ENCODE measurements at regions not wholly inside any gene's neighbourhood (a gene's known extent, or its start where the extent isn't known, plus 50 kb on each side); places are given as distances from the start of the nearest gene placed in this dataset.

DNA sequence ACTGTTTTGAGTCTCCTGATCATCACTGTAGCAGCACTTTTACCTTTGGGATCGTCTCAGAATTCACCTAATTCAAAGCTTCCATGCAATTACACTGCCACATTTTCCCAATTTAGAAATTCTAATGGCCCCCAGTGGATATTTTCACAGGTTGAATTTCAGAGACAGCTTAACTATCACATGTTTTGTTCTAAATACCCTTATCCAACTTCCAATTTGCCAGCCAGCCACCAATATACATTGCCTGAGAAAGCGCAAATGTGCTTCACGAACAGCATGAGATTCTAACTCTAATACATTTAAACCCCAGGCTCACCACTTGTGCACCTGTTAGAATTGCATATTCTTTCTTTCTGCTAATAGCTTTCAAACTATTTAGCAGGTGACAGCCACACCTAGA, 1160.9 kb upstream of the TMEM132C start:
- no peaks in the 10 kb centered on the region for H3K27me3 ChIP-seq (ENCODE audit: control insufficient read depth in 1 of 2, insufficient read depth in 2 of 2, low read length in 2 of 2)
- 89 to 96% methylated on average over 3 of the region's 3 CpGs for WGBS, 2 donors

DNA sequence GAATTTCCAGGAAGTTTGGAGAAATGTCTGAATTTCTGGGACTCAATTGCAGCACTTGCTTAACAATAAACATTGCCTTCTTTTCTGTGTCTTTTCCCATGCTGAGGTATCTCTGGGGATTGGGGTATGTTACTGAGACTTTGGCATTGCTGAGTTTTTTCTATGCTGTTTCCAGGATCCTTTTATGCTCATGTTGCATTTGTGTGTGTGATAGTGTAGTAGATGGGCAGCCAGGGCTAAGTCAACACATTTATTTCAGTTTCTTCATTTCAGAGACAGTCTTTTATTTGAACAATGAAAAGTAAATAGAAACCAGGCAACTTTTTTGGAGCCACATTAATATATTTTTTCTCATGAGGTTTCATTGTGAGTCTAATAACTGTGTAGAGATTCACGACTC, 1160.3 kb upstream of the TMEM132C start:
- Histone ChIP-seq H3K9me3 (ENCODE audit: control insufficient read depth in 2 of 2, insufficient read depth in 1 of 2, low read depth in 1 of 2, low read length in 1 of 2) (no peaks in the 10 kb centered on the region), H3K27ac (ENCODE audit: low read depth in 2 of 2, low read length in 1 of 2) (no peak overlapping the region), H3K27me3 (ENCODE audit: control insufficient read depth in 1 of 2, insufficient read depth in 2 of 2, low read length in 2 of 2) (no peaks in the 10 kb centered on the region), H3K36me3 (ENCODE audit: control insufficient read depth in 2 of 2, insufficient read depth in 2 of 2, low read length in 1 of 2) (no peaks in the 10 kb centered on the region), H3K4me1 (ENCODE audit: control insufficient read depth in 2 of 2, insufficient read depth in 2 of 2, low read length in 1 of 2) (no peaks in the 10 kb centered on the region), H3K4me3 (ENCODE audit: low read depth in 1 of 2, low read length in 2 of 2) (no peak overlapping the region)
- WGBS, 2 donors = 62 to 69% methylated on average over 1 of the region's 1 CpG

More for the DNA sequence above, 1160.9 kb upstream of the TMEM132C start:
- Histone ChIP-seq H3K9me3 (ENCODE audit: control insufficient read depth in 2 of 2, insufficient read depth in 1 of 2, low read depth in 1 of 2, low read length in 1 of 2) (no peaks in the 10 kb centered on the region), H3K4me3 (ENCODE audit: low read depth in 1 of 2, low read length in 2 of 2) (no peak overlapping the region), H3K4me1 (ENCODE audit: control insufficient read depth in 2 of 2, insufficient read depth in 2 of 2, low read length in 1 of 2) (no peaks in the 10 kb centered on the region), H3K36me3 (ENCODE audit: control insufficient read depth in 2 of 2, insufficient read depth in 2 of 2, low read length in 1 of 2) (no peaks in the 10 kb centered on the region), H3K27ac (ENCODE audit: low read depth in 2 of 2, low read length in 1 of 2) (no peak overlapping the region)

DNA sequence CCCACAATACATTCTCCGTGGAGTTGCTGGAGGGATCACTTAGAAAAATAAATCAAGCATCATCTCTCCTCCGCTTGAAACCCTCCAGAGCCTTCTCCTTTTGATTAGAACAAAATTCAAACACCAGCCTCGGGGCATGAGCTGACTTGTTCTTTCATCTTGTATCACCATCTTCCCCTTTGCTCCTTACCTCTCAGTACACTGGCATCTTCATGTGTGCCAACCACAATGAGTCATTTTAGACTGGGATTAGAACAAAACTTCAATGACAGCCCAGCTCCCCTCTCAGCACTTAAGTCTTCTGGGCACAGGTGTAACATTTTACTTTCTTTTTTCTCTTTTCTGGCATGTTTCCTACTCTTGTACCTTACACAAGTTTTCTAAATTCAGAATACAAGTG, 1159.2 kb upstream of the TMEM132C start:
- WGBS, 2 donors = 48 to 57% methylated on average over 3 of the region's 3 CpGs
- Histone ChIP-seq H3K9me3 (ENCODE audit: control insufficient read depth in 2 of 2, insufficient read depth in 1 of 2, low read depth in 1 of 2, low read length in 1 of 2) (no peaks in the 10 kb centered on the region), H3K36me3 (ENCODE audit: control insufficient read depth in 2 of 2, insufficient read depth in 2 of 2, low read length in 1 of 2) (no peaks in the 10 kb centered on the region), H3K4me1 (ENCODE audit: control insufficient read depth in 2 of 2, insufficient read depth in 2 of 2, low read length in 1 of 2) (no peaks in the 10 kb centered on the region), H3K27ac (ENCODE audit: low read depth in 2 of 2, low read length in 1 of 2) (no peak overlapping the region), H3K4me3 (ENCODE audit: low read depth in 1 of 2, low read length in 2 of 2) (no peak overlapping the region), H3K27me3 (ENCODE audit: control insufficient read depth in 1 of 2, insufficient read depth in 2 of 2, low read length in 2 of 2) (no peaks in the 10 kb centered on the region)

DNA sequence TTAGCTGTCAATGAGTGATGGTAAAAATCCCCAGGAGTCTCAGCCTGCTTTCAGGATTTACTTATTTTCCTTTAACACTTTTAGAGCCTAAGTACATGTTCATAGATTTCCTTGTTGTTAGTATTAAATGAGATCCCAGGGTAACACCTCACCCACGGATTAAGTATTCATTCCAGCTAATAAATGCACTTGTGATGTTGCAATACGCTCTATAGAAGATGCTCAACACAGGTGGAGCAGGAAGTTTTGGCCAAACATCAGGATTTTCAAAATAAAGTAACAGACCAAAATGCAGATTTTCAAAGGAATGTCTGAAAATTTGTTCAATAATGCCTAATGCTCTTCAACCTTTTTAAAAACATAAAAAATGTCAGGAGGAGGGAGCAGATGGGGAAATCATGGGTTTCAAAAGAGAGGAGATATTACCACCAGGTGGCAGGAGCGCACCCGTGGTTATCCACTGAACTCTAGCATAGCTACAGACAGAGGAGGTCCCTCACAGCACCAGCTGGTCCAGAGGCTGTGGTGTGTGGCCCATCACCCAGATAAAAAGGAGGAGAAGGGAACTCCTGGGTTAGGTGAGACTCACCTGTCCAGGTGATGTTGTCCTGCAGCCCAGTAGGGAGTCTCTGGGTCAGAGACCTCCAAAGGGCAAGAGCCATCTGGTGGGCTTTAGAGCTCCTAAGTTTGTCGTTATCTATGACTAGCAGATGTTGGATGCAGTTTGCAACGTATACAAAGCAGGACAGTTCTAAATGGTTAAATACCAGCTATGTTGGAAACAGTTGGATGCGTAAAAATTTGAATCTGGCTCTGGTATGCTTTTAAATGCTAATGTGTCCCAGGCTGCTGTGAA, 1158.4 kb upstream of the TMEM132C start:
- Histone ChIP-seq H3K36me3 (ENCODE audit: control insufficient read depth in 2 of 2, insufficient read depth in 2 of 2, low read length in 1 of 2) (no peaks in the 10 kb centered on the region), H3K27me3 (ENCODE audit: control insufficient read depth in 1 of 2, insufficient read depth in 2 of 2, low read length in 2 of 2) (no peaks in the 10 kb centered on the region), H3K27ac (ENCODE audit: low read depth in 2 of 2, low read length in 1 of 2) (no peak overlapping the region), H3K4me1 (ENCODE audit: control insufficient read depth in 2 of 2, insufficient read depth in 2 of 2, low read length in 1 of 2) (no peaks in the 10 kb centered on the region), H3K9me3 (ENCODE audit: control insufficient read depth in 2 of 2, insufficient read depth in 1 of 2, low read depth in 1 of 2, low read length in 1 of 2) (no peaks in the 10 kb centered on the region), H3K4me3 (ENCODE audit: low read depth in 1 of 2, low read length in 2 of 2) (no peak overlapping the region)
- 41 to 42% methylated on average over 7 of the region's 7 CpGs for WGBS, 2 donors

DNA sequence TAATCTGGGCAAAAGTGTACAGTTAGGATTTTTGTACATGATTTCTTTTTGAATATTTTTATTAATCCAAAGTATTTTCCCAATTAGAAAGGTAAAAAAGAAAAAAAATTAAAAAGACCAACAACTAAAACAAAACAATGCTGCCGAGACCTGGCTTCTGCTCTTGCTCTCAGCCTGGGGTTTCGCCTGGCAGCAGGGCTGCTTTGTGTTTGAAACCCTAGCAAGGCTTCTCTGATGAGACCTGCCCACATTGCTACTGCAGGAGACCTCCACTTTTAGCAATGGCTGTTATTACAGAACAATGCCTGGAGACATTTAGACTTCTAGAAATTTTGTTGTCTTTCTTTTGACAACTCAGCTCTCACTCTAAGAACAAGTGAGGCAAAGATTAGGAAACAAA, 1153.0 kb upstream of the TMEM132C start:
- WGBS, 2 donors = 56 to 72% methylated on average over 2 of the region's 2 CpGs

DNA sequence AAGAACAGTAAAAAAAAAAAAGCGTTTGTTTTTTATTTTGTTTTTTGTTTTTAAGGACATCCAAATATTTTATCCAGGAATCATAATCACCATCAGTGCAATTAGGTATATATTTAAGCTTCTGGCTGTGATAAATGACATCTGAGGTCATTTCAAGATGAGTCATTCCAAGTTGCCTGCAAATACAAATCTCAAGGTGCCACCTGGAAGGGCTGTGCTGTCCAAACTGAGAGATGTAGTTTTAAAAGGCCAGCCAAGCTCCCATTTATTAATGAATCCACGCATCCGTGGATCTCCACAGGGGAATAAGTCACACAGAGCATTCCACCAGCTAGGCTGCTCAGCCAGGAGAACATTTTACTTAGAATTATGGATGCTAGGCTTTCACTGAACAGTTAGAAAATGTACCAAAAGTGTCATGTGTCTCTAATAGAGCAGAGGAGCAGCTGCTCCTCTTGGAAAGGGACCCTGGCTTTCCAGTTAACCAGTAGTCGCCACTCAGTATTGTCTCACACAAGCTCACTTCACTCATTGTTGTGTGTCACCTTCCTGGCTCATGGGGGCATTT, 1151.4 kb upstream of the TMEM132C start:
- no peaks in the 10 kb centered on the region for H3K27me3 ChIP-seq (ENCODE audit: control insufficient read depth in 1 of 2, insufficient read depth in 2 of 2, low read length in 2 of 2)
- H3K27ac ChIP-seq (ENCODE audit: low read depth in 2 of 2, low read length in 1 of 2) = no peak overlapping the region
- H3K36me3 ChIP-seq (ENCODE audit: control insufficient read depth in 2 of 2, insufficient read depth in 2 of 2, low read length in 1 of 2) = no peaks in the 10 kb centered on the region
- H3K9me3 ChIP-seq (ENCODE audit: control insufficient read depth in 2 of 2, insufficient read depth in 1 of 2, low read depth in 1 of 2, low read length in 1 of 2) = no peaks in the 10 kb centered on the region
- WGBS, 2 donors = 58 to 65% methylated on average over 4 of the region's 4 CpGs
- H3K4me1 ChIP-seq (ENCODE audit: control insufficient read depth in 2 of 2, insufficient read depth in 2 of 2, low read length in 1 of 2) = no peaks in the 10 kb centered on the region
- no peak overlapping the region for H3K4me3 ChIP-seq (ENCODE audit: low read depth in 1 of 2, low read length in 2 of 2)

More for the DNA sequence above, 1153.0 kb upstream of the TMEM132C start:
- Histone ChIP-seq H3K27ac (ENCODE audit: low read depth in 2 of 2, low read length in 1 of 2) (no peak overlapping the region), H3K36me3 (ENCODE audit: control insufficient read depth in 2 of 2, insufficient read depth in 2 of 2, low read length in 1 of 2) (no peaks in the 10 kb centered on the region), H3K27me3 (ENCODE audit: control insufficient read depth in 1 of 2, insufficient read depth in 2 of 2, low read length in 2 of 2) (no peaks in the 10 kb centered on the region), H3K9me3 (ENCODE audit: control insufficient read depth in 2 of 2, insufficient read depth in 1 of 2, low read depth in 1 of 2, low read length in 1 of 2) (no peaks in the 10 kb centered on the region), H3K4me1 (ENCODE audit: control insufficient read depth in 2 of 2, insufficient read depth in 2 of 2, low read length in 1 of 2) (no peaks in the 10 kb centered on the region), H3K4me3 (ENCODE audit: low read depth in 1 of 2, low read length in 2 of 2) (no peak overlapping the region)

DNA sequence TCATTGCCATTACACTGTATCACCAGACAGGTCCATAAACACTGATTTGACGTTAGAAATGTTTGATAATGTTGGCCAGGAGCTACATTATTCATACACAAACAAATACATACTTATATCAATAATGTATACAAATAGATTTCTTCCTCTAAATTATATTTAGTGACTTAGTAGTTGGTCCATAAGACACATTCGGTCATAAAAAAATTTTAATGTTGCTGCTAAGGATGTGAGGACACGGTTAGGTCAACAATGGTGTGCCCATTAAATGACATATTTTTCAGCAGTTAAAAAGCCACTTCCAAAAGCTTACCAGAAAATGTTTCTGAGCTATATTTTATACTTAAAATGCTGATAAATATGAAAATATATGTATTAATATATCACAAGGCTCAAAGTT, 1148.7 kb upstream of the TMEM132C start:
- Histone ChIP-seq H3K27ac (ENCODE audit: low read depth in 2 of 2, low read length in 1 of 2) (no peak overlapping the region), H3K9me3 (ENCODE audit: control insufficient read depth in 2 of 2, insufficient read depth in 1 of 2, low read depth in 1 of 2, low read length in 1 of 2) (no peaks in the 10 kb centered on the region), H3K27me3 (ENCODE audit: control insufficient read depth in 1 of 2, insufficient read depth in 2 of 2, low read length in 2 of 2) (no peaks in the 10 kb centered on the region), H3K4me3 (ENCODE audit: low read depth in 1 of 2, low read length in 2 of 2) (no peak overlapping the region), H3K36me3 (ENCODE audit: control insufficient read depth in 2 of 2, insufficient read depth in 2 of 2, low read length in 1 of 2) (no peaks in the 10 kb centered on the region), H3K4me1 (ENCODE audit: control insufficient read depth in 2 of 2, insufficient read depth in 2 of 2, low read length in 1 of 2) (no peaks in the 10 kb centered on the region)
- 74 to 75% methylated on average over 3 of the region's 3 CpGs for WGBS, 2 donors

DNA sequence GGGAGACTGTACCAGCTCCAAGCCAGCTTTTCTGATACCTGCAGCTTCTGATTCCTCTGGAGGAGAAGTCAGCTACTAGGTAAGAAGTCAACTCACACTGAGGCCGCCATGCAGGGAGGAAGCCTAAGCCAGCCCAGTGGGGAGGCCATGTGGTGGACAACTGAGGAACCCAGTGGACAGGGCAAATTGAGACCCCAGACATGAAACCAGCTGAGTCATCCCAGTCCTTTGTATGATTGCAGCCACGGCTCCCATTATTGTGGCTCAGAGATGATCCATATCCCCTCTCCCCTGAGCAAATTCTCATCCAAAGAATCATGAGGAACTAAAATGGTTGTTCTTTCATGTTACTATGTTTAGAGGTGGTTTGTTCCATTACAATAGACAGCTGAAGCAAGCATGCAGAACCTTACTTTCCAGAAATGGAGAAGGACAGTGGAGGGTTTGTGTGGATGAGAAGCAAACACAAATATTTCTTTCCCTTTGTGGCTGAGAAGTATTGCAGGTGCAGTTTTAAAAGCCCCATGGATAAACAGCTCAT, 1147.3 kb upstream of the TMEM132C start:
- WGBS, 2 donors = 87 to 88% methylated on average over 2 of the region's 2 CpGs

DNA sequence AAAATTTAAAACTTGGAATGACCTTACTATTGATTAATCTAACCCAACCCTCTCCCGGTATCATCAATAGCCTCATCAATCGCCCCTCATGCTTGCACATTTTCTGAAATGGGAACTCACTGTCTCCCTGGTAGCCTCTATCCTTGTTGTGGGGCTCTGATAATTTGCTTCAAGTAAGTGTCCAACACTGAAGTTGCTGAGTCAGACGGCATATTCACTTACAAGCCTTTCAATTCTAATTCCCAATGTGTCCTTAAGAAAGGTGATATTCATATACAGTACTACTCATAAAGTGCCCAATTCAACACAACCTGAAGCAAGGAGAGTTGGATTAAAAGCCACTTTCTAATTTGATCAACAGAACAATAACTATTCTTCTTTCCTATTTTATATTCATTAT, 1146.1 kb upstream of the TMEM132C start:
- peaks cover 0 to 4% of the 10 kb centered on the region in 2 donors for H3K4me1 ChIP-seq (ENCODE audit: control insufficient read depth in 2 of 2, insufficient read depth in 2 of 2, low read length in 1 of 2)
- no peak overlapping the region for H3K4me3 ChIP-seq (ENCODE audit: low read depth in 1 of 2, low read length in 2 of 2)
- H3K36me3 ChIP-seq (ENCODE audit: control insufficient read depth in 2 of 2, insufficient read depth in 2 of 2, low read length in 1 of 2) = no peaks in the 10 kb centered on the region
- 78 to 89% methylated on average over 3 of the region's 3 CpGs for WGBS, 2 donors
- no peaks in the 10 kb centered on the region for H3K27me3 ChIP-seq (ENCODE audit: control insufficient read depth in 1 of 2, insufficient read depth in 2 of 2, low read length in 2 of 2)
- no peak overlapping the region for H3K27ac ChIP-seq (ENCODE audit: low read depth in 2 of 2, low read length in 1 of 2)
- H3K9me3 ChIP-seq (ENCODE audit: control insufficient read depth in 2 of 2, insufficient read depth in 1 of 2, low read depth in 1 of 2, low read length in 1 of 2) = no peaks in the 10 kb centered on the region

More for the DNA sequence above, 1147.3 kb upstream of the TMEM132C start:
- no peaks in the 10 kb centered on the region for H3K27me3 ChIP-seq (ENCODE audit: control insufficient read depth in 1 of 2, insufficient read depth in 2 of 2, low read length in 2 of 2)
- no peaks in the 10 kb centered on the region for H3K36me3 ChIP-seq (ENCODE audit: control insufficient read depth in 2 of 2, insufficient read depth in 2 of 2, low read length in 1 of 2)
- no peaks in the 10 kb centered on the region for H3K9me3 ChIP-seq (ENCODE audit: control insufficient read depth in 2 of 2, insufficient read depth in 1 of 2, low read depth in 1 of 2, low read length in 1 of 2)
- H3K4me3 ChIP-seq (ENCODE audit: low read depth in 1 of 2, low read length in 2 of 2) = no peak overlapping the region
- no peaks in the 10 kb centered on the region for H3K4me1 ChIP-seq (ENCODE audit: control insufficient read depth in 2 of 2, insufficient read depth in 2 of 2, low read length in 1 of 2)
- no peak overlapping the region for H3K27ac ChIP-seq (ENCODE audit: low read depth in 2 of 2, low read length in 1 of 2)
